DMS114 treated with DMSO at 0.1 percent for 48 hours (cell line): ENCODE measurements at regions not wholly inside any gene's neighbourhood (a gene's known extent, or its start where the extent isn't known, plus 50 kb on each side); places are given as distances from the start of the nearest gene placed in this dataset.
"Not testable (repeated sequence)": the region's sequence is repeated elsewhere in the genome, so short reads cannot be mapped to it uniquely, and the experiment has no call there.

ENCODE experiments used
- DNase-seq: peaks from one replicate; lab custom pipeline; 2025; ENCODE audit not compliant: unreplicated experiment; lab: John Stamatoyannopoulos, UW

DNA sequence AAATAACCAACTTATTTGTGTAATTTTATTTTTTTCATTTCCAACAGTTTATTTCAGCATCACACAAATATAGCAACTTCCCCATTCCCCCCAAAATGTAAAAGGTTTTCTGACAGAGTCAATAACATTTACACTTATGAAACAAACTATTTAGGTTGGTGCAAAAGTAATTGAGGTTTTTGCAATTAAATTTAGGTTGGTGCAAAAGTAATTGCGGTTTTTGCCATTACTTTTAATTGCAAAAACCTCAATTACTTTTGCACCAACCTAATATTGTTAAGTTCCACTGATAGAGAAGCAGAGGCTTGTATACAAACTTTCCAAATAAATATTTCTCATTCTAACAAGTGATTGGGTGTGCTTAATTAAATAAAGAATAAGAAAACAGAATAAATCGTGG lies 270.9 kb upstream of the DUSP10 start:
- no peak for DNase-seq

DNA sequence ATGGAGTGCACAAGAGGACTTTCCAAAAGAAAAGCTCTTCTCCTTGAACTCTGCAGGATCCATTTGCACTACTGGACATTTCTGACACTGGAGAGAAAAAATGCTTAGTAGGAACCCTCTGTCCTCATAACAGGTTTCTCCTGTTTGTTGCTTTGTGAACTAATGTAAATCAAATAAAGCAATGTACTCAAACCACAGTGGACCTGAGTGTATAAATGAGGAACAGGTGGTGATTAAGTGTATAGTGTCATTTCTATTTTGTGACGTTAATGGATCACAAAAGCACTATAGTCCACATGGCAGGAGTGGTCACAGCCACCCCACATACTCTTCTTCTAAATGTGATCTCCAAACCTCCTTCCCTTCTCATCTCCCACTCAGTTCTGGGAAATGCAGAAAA lies 268.4 kb upstream of the DUSP10 start:
- no peak for DNase-seq

DNA sequence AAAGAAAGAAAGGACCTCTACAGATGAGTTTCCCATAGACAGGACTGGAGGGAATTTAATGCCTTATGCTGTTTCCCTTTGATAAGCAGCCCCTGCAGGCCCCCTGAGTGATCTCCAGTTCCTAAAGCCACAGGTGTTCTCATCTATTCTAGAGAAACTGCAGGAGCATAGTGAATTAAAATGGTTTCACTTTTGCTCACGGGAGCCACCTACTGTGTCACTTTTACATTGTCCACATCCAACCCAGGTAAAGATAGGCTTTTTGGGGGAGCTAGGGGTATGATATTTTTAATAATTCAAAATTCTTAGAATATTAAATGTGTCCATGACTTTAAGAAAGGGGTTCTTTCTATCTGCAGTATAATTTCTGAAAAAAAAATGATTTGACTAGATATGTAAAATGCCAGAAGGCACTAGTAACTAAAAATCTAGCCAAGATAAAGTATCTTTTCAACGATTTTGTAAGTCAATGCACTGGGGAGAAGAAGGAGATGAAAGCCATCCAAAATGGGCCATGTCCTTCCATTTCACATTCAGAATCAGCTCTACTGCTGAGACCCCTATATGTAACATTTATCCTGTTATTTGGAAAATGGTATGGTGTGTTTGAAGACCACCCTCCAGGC lies 267.3 kb upstream of the DUSP10 start:
- DNase-seq: no peak

- no peak for DNase-seq
Observed at GRCh38 chr1:222006715-222007114, 264.8 kb upstream of the DUSP10 start.

- DNase-seq: no peak
Observed at GRCh38 chr1:222004784-222005183, 262.9 kb upstream of the DUSP10 start.

DNA sequence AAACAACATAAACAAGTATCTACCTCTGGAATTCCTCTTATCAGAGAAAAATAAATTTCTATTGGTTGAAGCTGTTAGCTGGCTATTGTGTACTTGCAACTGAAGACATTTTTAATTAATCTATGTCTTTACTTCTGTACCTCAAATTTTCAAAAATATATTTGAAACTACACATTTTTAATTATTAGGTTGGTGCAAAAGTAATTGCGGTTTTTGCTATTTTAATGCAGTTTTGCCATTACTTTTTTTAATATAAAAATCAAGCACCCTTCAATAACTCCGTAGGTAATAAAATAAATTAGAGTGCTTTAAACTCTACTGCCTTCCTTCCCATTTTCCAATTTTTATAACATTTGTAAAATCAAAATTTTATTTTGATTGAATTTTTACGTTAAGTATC lies 262.1 kb upstream of the DUSP10 start:
- no peak for DNase-seq

DNA sequence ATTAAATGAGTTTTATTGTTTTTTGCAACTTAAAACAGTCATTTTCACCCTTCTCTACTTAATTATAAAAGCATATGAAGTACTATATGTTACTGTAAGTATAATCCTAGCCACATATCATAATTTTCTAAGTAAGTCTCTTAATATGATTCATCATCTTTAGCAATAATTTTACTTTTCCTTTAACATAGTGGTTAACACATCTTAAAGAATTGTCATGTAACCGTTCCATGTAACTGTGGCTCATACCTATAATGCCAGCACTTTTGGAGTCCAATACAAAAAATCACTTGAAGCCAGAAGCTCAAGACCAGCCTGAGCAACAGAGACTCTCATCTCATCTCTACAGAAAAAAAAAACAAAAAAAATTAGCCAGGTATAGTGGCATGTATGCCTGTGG lies 260.6 kb upstream of the DUSP10 start:
- DNase-seq: no peak

DNA sequence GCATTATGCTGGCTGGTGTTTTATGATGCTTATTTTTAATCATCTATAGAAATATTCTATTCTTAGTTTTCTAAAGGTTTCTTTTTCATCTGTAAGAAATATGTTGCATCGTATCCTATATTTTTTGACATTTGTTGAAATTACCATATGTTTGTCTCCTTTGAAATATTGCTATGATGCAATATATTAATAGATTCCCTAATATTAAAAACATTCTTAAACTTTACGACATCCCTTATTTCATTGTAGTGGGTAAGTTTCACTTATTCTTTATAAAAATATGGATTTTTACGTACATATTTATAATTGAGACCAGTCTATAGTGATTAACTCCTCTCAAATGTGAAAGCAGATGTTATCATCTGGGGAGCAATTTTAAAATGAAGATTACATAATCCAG lies 258.2 kb upstream of the DUSP10 start:
- DNase-seq: no peak

DNA sequence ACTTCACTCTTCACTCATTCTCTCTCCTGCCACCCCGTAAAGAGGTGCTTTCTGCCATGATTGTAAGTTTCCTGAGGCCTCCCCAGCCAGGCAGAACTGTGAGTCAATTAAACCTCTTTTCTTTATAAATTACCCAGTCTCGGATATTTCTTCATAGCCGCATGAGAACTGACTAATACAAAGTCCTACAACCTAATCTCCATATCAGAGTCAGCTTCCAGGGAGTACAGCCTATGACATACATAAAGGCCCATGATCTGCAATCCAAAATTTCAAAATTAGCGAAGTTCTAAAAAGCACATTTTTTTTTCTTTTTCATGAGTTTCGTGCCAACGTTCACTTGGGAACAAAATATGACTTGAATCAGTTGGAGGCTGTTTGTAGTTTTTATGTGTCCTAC lies 256.9 kb upstream of the DUSP10 start:
- DNase-seq: no peak

DNA sequence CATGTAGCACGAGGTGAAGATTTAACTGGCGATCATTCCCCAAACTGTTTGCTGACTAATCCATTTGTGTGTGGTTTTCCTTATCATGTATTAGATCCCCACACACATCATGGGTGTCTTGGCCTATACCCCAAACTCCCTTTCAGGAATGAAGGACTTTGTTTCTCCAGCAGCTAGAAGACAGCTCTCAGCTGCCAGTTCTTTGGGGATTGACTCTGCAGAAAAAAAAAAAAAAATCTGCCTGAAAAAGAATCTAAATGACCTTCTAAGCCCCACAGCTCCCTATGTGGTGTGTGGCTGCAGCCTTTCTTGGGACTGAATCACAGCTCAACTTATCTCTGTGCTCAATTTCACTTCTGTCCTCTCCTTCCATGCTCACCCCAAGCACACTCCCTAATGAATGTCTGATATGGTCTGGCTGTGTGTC lies 256.3 kb upstream of the DUSP10 start:
- no peak for DNase-seq

DNA sequence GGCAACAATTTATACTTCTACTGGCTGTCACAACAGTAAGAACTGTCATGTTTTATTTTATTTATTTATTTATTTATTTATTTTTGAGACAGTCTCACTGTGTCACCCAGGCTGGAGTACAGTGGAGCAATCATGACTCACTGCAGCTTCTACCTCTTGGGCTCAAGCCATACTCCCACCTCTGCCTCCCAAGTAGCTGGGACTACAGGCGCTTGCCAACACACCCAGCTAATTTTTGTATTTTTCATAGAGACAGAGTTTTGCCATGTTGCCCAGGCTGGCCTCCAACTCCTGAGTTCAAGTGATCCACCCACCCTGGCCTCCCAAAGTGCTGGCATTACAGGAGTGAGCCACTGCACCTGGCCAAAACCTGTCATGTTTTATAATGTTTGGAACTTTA lies 255.1 kb upstream of the DUSP10 start:
- not testable (repeated sequence) for DNase-seq

DNA sequence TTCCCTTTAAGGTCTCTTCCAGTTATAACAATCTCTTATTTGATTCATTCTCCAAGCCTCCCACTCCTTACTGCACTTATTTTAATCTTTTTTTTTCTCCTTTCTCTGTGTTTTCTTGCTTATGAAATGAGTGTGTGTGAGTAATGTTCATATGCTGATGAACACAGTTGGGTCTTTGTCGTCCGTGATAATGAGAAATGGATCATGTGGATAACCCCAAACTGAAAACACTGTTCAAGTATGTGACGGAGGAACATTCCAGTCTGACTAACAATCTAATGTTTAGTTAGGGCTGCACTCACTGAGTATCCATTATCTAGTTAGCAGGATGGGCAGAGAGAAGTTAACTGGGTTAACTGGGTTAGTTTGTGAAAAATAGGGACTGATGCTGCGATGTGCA lies 253.1 kb upstream of the DUSP10 start:
- no peak for DNase-seq

- DNase-seq: no peak
Observed at GRCh38 chr1:221994274-221994698, 252.4 kb upstream of the DUSP10 start.

DNA sequence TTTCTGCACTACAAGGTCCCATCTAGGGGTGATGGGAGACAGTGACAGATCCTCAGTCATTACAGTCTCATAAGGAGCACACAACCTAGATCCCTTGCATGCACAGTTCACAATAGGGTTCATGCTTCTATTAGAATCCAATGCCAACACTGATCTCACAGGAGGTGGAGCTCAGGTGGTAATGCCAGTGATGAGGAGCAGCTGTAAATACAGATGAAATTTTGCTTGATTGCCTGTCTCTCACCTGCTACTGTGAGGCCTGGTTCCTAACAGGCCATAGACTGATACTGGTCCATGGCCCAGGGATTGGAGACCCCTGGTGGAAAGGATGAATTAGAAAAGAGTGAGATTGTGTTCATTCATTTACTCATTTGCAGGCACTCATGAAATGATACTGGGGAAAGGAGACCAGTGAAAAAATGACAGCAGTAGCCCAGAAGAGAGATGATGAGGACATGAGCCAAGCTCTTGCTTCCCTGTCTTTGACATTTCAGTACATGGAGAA lies 251.6 kb upstream of the DUSP10 start:
- DNase-seq: no peak

DNA sequence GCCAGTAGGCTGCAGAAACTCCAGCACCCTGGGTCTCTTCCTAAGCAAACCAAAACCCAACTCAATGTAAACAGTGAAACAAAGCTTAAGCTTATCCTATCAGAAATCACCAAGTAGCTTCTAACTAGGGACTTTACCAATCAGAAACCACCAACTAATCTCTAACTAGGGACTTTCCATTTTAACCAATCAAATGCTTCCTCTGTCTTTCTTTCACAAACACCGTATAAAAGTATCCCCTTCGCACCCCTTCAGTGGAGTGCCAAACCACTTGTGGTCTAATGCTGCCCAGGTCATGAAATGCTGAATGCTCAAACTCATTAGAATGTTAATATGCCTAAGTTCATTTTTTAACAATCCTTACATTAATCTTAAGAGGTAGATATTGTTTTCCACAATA lies 250.5 kb upstream of the DUSP10 start:
- DNase-seq: no peak

DNA sequence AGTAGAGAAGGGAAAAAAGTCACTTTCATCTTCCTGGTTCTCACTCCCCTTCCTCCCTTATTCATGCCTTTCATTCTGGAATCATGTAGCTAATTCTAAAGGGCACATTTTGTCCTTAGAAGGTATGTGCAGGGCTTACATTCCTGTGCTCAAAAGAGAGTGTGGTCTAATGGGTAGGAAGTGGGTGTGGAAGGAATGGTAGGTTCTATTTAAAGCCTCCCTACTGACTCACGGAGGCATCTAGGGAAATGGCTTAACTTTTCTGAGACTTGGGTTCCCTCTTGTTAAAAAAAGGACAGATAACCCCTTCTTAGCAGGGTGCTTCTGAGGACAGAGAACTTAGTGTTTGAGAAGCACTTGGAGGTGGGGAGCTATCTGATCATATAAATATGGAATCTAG lies 249.3 kb upstream of the DUSP10 start:
- no peak for DNase-seq

- DNase-seq: no peak
Observed at GRCh38 chr1:221989741-221990140, 247.9 kb upstream of the DUSP10 start.

GRCh38 chr1:221988829-221989228 lies 246.9 kb upstream of the DUSP10 start:
- DNase-seq: no peak

- no peak for DNase-seq
Observed at GRCh38 chr1:221987860-221988520, 246.1 kb upstream of the DUSP10 start.

DNA sequence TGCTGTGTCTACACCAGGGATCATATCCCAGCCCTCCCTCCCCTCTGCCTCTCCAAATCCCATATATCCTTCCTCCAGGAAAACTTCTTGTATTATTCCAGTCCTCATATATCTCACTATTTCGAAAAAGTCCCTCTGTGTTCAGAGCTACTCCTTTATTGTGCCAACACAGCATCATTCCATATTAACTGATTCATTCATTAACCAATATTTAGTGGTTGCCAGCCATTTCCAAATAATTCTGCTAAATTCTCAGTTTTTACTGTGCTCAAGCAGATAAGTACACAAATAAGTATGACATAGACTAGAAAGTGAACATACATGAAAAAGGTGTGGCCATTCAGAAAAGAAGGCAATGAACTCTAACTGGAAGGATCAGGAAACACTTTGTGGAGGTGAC lies 241.6 kb upstream of the DUSP10 start:
- DNase-seq: no peak

- no peak for DNase-seq
Observed at GRCh38 chr1:221981461-221981860, 239.6 kb upstream of the DUSP10 start.

GRCh38 chr1:221979444-221980032 lies 237.6 kb upstream of the DUSP10 start:
- DNase-seq: no peak
